AML-193 (cell line): ENCODE measurements at regions not wholly inside any gene's neighbourhood (a gene's known extent, or its start where the extent isn't known, plus 50 kb on each side); places are given as distances from the start of the nearest gene placed in this dataset.

ENCODE experiments used
- DNase-seq, 2 experiments: peaks; one replicate each; lab custom pipeline; 2025; lab: John Stamatoyannopoulos, UW

DNA sequence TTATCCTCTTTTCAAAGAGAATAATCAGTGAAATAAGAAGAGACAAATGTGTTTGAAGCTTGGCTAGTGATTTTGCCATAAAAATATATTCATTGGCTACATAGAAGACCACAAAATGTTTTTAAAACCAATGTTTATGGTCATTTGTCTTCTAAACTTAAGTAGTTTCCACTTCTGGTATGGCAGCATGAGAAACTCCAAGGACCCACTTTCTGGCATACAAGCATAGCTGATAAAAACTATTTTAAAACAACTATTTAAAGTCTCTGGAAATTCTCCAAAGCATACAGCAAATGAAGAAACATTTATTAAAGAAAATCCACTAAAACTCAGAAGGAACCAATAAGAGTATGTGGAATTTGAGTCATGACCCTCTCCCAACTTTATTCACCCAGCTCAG lies 89.2 kb upstream of the TOMM7 start:
- DNase-seq: no peak

DNA sequence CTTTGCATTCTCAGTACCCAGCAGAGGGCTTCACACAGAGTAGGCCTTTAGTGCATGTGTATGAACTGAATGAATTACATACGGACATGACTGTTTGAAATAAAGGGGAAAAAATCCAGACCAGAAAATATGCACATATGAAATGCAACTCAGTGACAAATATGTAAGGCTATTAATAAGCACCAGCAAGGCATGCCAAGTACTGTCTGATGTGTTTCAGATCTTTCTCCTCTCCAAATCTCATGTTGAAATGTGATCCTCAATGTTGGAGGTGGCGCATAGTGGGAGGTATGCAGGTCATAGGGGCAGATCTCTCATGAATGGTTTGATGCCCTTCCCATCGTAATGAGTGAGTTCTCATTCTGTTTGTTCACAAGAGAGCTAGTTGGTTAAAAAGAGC lies 87.3 kb upstream of the TOMM7 start:
- no peak for DNase-seq

GRCh38 chr7:22907805-22908204 lies 85.2 kb upstream of the TOMM7 start:
- DNase-seq: no peak

GRCh38 chr7:22900784-22901183 lies 78.1 kb upstream of the TOMM7 start:
- no peak for DNase-seq

GRCh38 chr7:22900101-22900500 lies 77.5 kb upstream of the TOMM7 start:
- DNase-seq: no peak

DNA sequence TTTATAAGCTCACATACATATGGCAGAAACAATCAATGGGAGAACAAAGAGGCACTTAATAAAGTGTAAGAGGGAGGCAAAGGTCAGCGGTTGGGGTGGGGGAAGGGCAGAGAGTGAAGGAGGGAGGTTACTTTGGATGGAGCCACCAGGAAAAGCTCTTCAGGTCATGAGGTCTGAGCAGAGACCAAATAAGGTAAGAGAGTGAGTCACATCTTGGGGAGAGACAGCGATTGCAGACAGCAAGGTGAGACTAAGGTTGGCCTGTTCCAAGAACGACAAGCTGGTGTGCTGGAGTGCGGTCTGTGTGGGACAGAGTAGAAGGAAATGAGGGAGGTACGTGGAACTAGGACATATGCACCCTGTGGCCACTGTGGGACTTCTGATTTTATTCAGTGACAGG lies 74.3 kb upstream of the TOMM7 start:
- no peak for DNase-seq

- DNase-seq: no peak
These were observed 73.1 kb upstream of the TOMM7 start for GRCh38 chr7:22895828-22896165.

DNA sequence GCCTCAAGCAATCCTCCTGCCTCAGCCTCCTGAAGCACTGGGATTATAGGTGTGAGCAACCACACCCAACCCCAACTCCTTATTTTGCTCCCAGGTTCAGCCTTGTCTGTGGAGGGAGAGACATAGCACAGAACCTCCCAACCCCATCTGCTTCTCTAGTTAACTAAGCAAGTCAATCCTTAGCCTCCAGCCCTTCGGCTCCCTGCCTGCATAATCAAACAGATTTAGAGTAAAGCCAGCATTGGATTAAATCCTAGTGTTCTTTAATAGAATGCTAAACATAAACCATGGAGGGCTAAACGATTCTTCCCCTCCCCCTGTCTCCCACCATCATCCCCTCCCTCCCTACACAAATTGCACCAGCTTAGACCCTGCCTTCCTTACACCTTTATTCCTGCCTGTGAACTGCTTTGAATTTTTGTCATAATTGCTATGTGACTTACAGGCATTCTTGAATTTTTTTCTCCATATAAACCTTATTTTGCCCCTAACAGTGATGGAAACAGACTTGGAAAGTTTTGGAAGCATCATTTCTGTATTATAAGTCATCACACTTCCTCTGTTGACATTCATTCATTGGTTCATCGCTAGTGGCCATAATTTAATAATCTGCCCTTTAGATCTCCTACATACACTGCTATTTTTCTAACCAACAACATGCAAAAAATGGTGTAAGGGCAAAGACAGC lies 72.6 kb upstream of the TOMM7 start:
- no peak for DNase-seq

DNA sequence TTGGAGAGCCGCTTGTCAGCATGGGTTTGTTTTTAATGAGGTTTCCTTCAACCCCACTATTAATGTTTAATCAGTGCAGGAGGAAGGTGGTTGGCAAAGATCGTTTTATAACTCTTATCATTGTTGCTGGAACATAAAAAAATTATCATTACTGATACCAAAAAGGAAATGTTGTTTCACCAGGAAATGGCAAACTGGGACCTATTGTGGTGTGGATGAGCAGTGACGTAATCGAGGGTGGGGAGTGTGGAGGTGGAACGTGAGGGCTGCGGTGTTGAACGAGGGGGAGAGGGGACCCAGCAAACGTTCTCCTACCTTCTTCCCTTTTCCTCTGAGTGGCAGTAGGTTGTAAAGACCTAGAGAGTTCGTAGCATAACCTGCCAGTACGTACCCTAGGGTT lies 71.9 kb upstream of the TOMM7 start:
- DNase-seq: no peak

DNA sequence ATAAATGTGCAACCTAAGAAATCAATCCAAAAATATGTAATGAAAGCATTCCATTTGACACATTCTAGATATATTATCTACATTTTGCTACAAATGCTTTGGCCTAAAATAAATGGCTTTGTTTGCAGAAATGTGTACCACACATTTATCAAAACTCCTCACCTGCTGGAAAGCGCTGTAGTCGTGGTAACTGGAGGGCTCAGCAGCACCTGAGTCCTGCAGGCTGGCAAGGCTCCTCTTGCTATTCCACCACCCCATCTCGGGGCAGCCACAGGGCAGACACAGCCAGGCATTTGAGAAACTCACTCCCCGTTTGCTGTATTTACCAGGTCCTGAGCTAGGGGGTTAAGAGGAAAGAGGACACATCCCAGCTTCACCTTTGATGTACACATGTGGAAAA lies 68.1 kb upstream of the TOMM7 start:
- no peak for DNase-seq

GRCh38 chr7:22885797-22886261 lies 63.2 kb upstream of the TOMM7 start:
- peak; percentile 65 to 66 for DNase-seq

DNA sequence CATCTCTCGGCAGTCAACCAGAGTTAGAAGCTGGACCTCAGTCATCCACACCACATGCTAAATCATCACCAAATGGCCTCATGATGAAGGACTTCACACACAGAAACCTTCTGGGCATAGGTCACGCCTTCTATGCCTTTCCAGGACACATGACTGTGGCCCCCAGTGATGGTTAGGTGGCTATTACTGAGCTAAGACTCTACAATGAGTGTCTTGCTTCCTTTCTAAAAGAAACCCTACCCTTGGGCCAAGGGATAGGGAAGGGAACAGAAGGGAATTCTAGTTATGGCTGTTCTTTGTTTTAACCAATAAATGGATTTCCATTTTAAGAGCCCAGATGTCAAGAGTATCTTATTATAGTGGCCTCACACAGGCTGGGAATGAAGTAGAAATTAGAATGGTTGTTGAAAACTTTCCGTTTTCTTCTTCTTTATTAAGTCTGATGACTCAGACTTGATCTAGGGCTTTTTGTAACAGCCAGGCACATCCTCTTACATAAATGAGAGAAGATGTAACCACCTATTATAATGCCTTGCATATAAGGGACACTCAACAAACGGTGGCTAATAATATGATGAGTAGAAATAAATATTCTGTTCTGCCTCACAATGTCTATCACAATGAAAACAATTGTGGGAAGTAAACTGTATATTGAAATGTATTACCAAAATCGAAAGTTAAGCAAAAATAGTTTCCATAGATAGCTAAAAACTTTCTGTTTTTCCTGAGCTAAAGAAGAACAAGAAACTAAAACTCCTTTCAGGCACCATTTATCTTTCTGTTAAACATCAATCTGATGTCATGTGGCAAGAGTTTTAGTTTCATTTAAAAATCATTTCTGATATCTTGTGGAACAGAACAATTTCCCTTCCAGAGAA lies 62.5 kb upstream of the TOMM7 start:
- peak; percentile 16 to 39 for DNase-seq

- no peak for DNase-seq
These were observed 59.5 kb upstream of the TOMM7 start for GRCh38 chr7:22882106-22882505.

GRCh38 chr7:22879709-22880306 lies 57.2 kb upstream of the TOMM7 start:
- no peak for DNase-seq

- DNase-seq: peak; percentile 40 to 56
These were observed 56.6 kb upstream of the TOMM7 start for GRCh38 chr7:22879280-22879679.

DNA sequence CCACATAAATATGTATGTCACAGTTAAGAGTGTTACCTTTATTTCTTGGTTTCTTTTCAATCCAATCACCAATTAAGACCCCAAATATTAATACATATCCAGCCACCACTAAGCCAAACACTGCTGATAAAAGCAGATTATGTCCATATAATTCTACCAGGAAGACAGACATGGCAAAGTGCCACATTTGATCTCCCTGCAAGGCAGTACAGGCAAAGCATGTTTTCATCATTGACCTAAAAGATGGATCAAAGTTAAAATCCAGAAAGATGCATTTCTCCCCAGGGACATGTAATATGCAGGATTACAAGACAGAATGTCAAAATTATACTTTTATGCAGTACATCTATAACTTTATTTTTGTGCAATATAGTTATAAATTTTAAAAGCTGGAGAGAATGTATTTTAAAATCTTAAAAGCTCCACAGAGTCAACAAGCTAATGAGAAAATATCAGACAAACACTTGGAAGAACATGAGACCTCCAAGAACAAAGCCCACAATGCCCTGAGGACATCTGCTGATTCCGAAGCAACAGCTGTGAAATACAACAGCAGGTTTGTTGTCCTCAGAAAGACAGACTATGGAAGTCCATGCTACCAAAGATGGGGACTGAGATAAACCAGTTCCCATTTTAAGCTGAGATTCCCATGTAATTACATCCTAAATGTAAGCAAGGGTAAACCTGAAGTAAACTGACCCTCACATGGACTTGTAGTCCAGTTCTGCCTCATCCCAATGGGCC lies 54.5 kb upstream of the TOMM7 start:
- DNase-seq: no peak

GRCh38 chr7:22875470-22875869 lies 52.8 kb upstream of the TOMM7 start:
- no peak for DNase-seq

DNA sequence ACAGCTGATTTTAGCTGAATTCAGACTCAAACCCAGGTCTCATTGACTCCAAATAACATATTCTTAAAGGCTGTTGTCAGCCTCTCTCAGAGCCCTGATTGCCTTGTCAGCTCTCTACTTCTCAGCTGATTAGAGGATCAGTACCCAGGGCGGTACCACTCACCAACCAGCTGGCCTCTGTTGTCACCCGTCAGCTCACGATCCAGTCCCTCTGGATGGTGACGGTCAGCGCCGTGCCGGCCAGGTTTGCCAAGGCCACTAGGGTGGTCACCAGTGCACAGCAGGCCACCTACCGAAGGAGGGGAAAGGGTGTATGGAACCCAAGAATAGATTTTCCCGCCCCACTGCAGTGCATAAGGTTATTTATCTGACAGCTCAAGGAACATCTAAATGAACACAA lies 52.3 kb upstream of the TOMM7 start:
- DNase-seq: no peak
